Thymus (tissue), 11 donors: ENCODE measurements at regions not wholly inside any gene's neighbourhood (a gene's known extent, or its start where the extent isn't known, plus 50 kb on each side); places are given as distances from the start of the nearest gene placed in this dataset.

Source experiments
- DNase-seq, 9 donors: peaks; one replicate each; pipeline ENCODE4 v3.0.0-alpha.2; 2013; ENCODE audit warnings: low spot score in 9 of 9, low read depth in 6 of 9, missing footprints in 1 of 9
- H3K27ac ChIP-seq, 2 donors: one replicate each; pipeline ENCODE4 v1.5.1; 2013; ENCODE audit warnings: control low read depth in 1 of 2, low read depth in 1 of 2, low read length in 1 of 2, mild to moderate bottlenecking in 1 of 2, moderate library complexity in 1 of 2
- H3K27me3 ChIP-seq, 2 donors: one replicate each; pipeline ENCODE4 v1.5.1; 2013; ENCODE audit warnings: low read length in 1 of 2; ENCODE audit not compliant: control insufficient read depth in 2 of 2, insufficient read depth in 1 of 2
- H3K36me3 ChIP-seq, 2 donors: one replicate each; pipeline ENCODE4 v1.5.1; 2013; ENCODE audit warnings: low read length in 1 of 2, mild to moderate bottlenecking in 1 of 2, moderate library complexity in 1 of 2; ENCODE audit not compliant: control insufficient read depth in 2 of 2, insufficient read depth in 2 of 2
- H3K4me1 ChIP-seq, 2 donors: one replicate each; pipeline ENCODE4 v1.5.1; 2013; ENCODE audit warnings: low read length in 2 of 2; ENCODE audit not compliant: control insufficient read depth in 2 of 2, insufficient read depth in 2 of 2
- H3K4me3 ChIP-seq, 2 donors: one replicate each; pipeline ENCODE4 v1.5.1; 2013; ENCODE audit warnings: low read length in 2 of 2, control low read depth in 1 of 2, mild to moderate bottlenecking in 1 of 2
- H3K9me3 ChIP-seq, 2 donors: one replicate each; pipeline ENCODE4 v1.5.1; 2013; ENCODE audit warnings: low read length in 1 of 2, mild to moderate bottlenecking in 1 of 2; ENCODE audit not compliant: control insufficient read depth in 2 of 2, insufficient read depth in 1 of 2
- WGBS: extraction: QIAGEN DNeasy Blood & Tissue Kit; methylation state at CpG from one replicate; pipeline ENCODE4 v1.1.7; 2013; 5-methylcytosine and 5-hydroxymethylcytosine counted together
- donor health status: healthy.

GRCh38 chr12:116454950-116455447 is 104.2 kb upstream of the MAP1LC3B2 start:
- no peak overlapping the region for H3K27ac ChIP-seq
- no peaks in the 10 kb centered on the region for H3K9me3 ChIP-seq
- no peak for DNase-seq
- H3K4me1 ChIP-seq = peaks cover 0 to 23% of the 10 kb centered on the region in 2 donors
- no peaks in the 10 kb centered on the region for H3K27me3 ChIP-seq
- no peak overlapping the region for H3K4me3 ChIP-seq
- 86% methylated on average over 7 of the region's 7 CpGs for WGBS
- H3K36me3 ChIP-seq = no peaks in the 10 kb centered on the region

GRCh38 chr12:116455540-116456329 is 103.4 kb upstream of the MAP1LC3B2 start:
- H3K9me3 ChIP-seq = no peaks in the 10 kb centered on the region
- WGBS = 81% methylated on average over 17 of the region's 17 CpGs
- peak overlapping the region in 1 of 2 donors; percentile 28 for H3K27ac ChIP-seq
- H3K27me3 ChIP-seq = no peaks in the 10 kb centered on the region
- H3K4me3 ChIP-seq = no peak overlapping the region
- H3K36me3 ChIP-seq = no peaks in the 10 kb centered on the region
- peak in 1 of 9 donors; percentile 30 for DNase-seq
- peaks cover 0 to 23% of the 10 kb centered on the region in 2 donors for H3K4me1 ChIP-seq

DNA sequence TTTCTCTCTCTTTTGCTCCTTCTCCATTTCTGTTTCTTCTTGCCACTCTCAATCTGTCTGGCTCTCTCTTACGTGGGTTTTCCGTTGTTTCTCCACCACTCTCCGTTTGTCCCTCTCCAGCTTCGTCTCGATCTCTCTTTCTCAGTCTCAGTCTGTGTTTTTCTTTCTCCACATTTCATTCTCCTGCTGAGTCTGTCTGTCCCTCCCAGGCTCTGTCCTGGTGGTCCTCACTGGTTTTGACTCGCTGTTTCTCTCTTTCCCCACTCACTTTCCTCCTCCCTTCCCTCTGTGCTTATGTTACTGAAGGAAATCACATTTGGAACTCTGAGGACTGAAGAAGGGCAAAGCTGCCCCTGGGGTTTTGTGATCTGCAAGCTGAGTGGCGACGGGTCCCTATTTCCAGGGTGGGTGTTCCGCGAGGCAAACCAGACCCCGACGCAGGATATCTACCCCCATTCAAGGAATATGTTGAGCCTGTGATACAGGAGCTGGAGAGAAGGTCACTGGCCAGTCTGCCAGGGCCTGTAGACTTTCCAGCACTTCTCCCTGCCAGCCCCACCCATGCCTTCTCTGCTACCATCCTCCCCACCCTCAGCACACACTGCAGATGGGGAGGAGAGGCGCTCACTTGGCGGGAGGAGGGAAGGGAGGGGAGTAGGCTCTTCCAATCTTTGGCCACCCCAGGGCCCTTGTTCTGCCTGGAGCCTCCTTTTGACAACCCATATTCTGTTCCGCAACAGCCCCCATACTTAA is 102.7 kb upstream of the MAP1LC3B2 start:
- no peaks in the 10 kb centered on the region for H3K36me3 ChIP-seq
- DNase-seq = no peak

DNA sequence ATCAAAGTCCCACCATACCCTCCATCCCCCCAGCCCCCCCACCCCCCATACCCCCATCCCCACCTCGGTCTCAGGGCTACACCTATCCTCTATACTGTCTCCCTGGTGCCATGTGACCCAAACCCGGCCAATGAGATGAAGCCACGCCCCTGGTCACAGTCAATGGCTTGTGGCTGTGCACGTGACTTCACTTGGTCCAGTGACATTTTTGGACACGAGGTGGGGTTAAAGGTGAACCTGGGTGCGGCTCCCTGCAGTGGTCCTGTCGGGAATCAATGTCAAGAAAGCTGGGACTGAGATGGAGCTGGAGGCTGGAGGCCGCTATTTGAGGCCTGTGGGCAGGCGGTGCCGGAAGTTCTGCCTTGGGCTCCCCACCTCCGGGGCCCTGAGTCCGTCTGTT is 100.7 kb upstream of the MAP1LC3B2 start:
- DNase-seq = no peak
- H3K27ac ChIP-seq = no peak overlapping the region
- H3K9me3 ChIP-seq = no peaks in the 10 kb centered on the region
- H3K4me1 ChIP-seq = peaks cover 0 to 21% of the 10 kb centered on the region in 2 donors
- 98% methylated on average over 12 of the region's 12 CpGs for whole genome bisulfite sequencing
- H3K4me3 ChIP-seq = no peak overlapping the region
- H3K36me3 ChIP-seq = no peaks in the 10 kb centered on the region
- H3K27me3 ChIP-seq = no peaks in the 10 kb centered on the region

More for the DNA sequence above, 102.7 kb upstream of the MAP1LC3B2 start:
- Histone ChIP-seq H3K9me3 (no peaks in the 10 kb centered on the region), H3K4me3 (no peak overlapping the region), H3K27ac (peak overlapping the region in 1 of 2 donors; percentile 28), H3K4me1 (peaks cover 0 to 23% of the 10 kb centered on the region in 2 donors), H3K27me3 (no peaks in the 10 kb centered on the region)
- 84% methylated on average over 15 of the region's 15 CpGs for WGBS

DNA sequence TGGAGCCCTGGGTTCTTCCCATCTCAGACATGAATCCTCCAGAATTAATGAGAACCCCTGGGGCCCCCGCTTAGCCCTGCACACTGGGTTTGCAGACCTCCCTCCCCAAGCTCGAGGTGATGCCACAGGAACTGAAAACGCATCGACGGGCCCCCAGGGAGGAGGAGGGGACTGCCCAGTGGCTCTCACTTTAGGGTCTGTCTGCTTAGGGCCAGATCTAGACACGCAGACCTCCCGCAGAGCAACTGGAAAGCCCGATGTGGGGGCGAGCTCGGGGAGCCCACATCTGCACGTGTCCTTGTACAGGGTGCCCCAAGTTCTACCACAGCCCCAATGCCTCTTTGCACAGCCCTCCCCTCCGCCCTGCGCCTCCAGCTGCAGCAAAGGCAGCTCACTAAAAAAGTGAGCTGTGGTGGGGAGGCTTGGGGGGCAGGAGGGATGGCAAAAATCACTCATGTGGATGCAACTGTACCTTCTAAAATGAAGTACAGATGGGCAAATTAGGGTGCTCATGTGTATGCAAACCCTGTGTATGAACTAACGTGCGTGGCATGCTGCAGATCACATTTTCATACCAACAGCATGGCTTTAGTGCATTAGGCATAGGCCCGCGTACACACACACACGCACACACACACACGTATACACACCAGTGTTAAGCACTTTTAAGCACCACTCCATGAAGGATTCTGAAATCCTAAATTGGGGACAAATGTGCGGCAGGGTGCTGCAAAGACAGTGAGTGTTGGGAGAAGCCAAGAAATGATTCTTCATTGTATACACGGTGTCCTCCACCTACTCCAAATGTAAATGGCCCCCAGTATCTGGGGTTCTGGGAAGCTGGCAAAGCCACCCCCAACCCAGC is 99.9 kb upstream of the MAP1LC3B2 start:
- Histone ChIP-seq H3K4me3 (no peak overlapping the region), H3K9me3 (no peaks in the 10 kb centered on the region), H3K27me3 (no peaks in the 10 kb centered on the region), H3K4me1 (peaks cover 0 to 21% of the 10 kb centered on the region in 2 donors), H3K36me3 (no peaks in the 10 kb centered on the region), H3K27ac (no peak overlapping the region)
- DNase-seq = no peak
- WGBS = 91% methylated on average over 21 of the region's 21 CpGs

DNA sequence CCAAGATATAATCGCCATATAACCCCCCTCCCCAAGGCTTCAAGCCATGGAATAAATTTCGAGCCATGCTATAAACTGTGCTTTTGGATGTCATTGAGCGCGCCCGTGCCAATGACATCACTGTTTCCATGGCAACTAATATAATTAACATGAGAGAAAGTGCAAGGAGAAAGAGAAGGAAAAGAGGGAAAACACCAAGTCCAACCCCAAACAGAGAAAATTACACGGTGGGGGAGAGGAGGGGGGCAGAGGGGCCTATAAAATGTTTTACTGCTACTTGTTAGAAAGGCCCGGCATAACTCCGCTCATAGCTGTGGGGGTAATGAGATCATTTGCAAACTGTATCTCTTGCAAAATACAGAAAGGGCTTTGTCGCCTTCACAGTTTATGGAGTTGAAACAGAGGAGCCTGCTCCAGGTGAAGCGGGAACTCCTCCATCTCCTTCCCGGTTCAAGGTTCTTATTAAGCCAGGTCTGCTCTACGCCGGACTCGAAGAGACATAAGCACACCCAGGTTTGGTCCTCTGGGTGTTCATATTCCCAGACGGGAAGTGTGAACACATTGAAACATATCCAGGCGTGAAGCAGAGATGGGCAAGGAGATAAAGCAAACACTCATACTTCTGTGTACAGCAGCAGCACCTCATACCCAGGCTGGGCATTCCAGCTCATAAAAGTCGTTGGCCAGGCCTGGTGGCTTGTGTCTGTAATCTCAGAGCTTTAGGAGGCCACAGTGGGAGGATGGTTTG is 99.1 kb upstream of the MAP1LC3B2 start:
- DNase-seq = no peak

DNA sequence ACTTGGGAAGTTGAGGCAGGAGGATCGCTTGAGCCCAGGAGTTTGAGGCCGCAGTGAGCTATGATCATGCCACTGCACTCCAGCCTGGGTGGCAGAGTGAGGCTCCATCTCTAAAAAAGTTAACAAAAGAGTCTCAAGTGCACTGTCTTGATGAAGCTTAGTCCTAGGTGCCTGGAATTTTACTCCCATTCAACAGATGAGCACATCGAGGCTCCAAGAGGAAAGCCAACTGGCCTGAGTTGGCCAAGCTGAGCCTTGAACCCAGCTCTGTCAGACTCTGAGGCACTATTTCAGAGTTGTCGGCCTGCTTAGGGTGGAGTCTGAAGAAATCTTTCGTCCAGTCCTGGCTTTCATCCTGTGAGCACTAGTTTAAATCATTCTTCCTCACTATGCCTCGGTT is 98.1 kb upstream of the MAP1LC3B2 start:
- over 99% methylated on average over 6 of the region's 6 CpGs for WGBS
- DNase-seq = no peak
- no peaks in the 10 kb centered on the region for H3K27me3 ChIP-seq
- no peak overlapping the region for H3K4me3 ChIP-seq
- peaks cover 0 to 12% of the 10 kb centered on the region in 2 donors for H3K4me1 ChIP-seq
- H3K36me3 ChIP-seq = no peaks in the 10 kb centered on the region
- no peaks in the 10 kb centered on the region for H3K9me3 ChIP-seq
- no peak overlapping the region for H3K27ac ChIP-seq

More for the DNA sequence above, 99.1 kb upstream of the MAP1LC3B2 start:
- no peaks in the 10 kb centered on the region for H3K27me3 ChIP-seq
- H3K9me3 ChIP-seq = no peaks in the 10 kb centered on the region
- no peak overlapping the region for H3K27ac ChIP-seq
- H3K36me3 ChIP-seq = no peaks in the 10 kb centered on the region
- no peak overlapping the region for H3K4me3 ChIP-seq
- 89% methylated on average over 17 of the region's 17 CpGs for whole genome bisulfite sequencing
- H3K4me1 ChIP-seq = peaks cover 0 to 16% of the 10 kb centered on the region in 2 donors

DNA sequence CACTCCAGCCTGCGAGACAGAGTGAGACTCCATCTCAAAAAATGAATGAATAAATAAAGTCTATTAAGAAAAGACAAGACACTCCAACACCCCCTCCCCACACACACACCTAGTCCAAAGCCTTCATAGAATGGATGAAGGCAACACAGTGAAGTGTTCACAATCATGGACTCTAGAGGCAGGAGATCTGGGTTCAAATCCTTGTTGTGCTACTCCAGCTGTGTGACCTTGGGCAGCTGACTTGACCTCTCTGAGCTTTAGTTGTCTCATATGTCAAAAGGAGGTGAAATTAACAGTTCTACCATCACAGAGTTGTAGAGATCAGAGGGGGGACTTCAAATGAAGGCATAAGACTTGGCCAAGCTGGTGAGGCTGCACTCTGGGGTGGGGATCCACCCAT is 95.8 kb upstream of the MAP1LC3B2 start:
- no peak for DNase-seq
- no peak overlapping the region for H3K27ac ChIP-seq
- 98% methylated on average over 1 of the region's 1 CpG for WGBS
- no peaks in the 10 kb centered on the region for H3K9me3 ChIP-seq
- no peak overlapping the region for H3K4me3 ChIP-seq
- H3K36me3 ChIP-seq = no peaks in the 10 kb centered on the region
- peaks cover 0 to 12% of the 10 kb centered on the region in 2 donors for H3K4me1 ChIP-seq
- no peaks in the 10 kb centered on the region for H3K27me3 ChIP-seq
